Fibroblast of lung (primary cell): ENCODE measurements at regions not wholly inside any gene's neighbourhood (a gene's known extent, or its start where the extent isn't known, plus 50 kb on each side); places are given as distances from the start of the nearest gene placed in this dataset.

Experiments used
- CTCF ChIP-seq, 2 donors: IDR thresholded peaks in 1 of 2; conservative IDR thresholded peaks in 1 of 2; 1 replicate in 1 of 2; 2 replicates in 1 of 2; pipeline ENCODE4 v1.5.1; 2011 to 2012; ENCODE audit warnings: low read length in 2 of 2, control low read depth in 1 of 2, inconsistent platforms in 1 of 2, low read depth in 1 of 2, mild to moderate bottlenecking in 1 of 2
- EZH2 ChIP-seq: IDR thresholded peaks from 2 replicates; pipeline ENCODE4 v1.5.1; 2012; ENCODE audit warnings: low read length, control low read depth, mild to moderate bottlenecking; ENCODE audit errors: missing control alignments

GRCh38 chr20:60868316-60868891 is 383.7 kb upstream of the CDH4 start:
- TF ChIP-seq CTCF (conservative IDR thresholded peaks at IDR 0.05 in 1 of 2, IDR thresholded peaks at IDR 0.05 in 1 of 2; ENCODE audit: low read depth in 1 of 2, low read length in 2 of 2) (no peak), EZH2 (no peak)
